BE2C (cell line): ENCODE measurements at regions not wholly inside any gene's neighbourhood (a gene's known extent, or its start where the extent isn't known, plus 50 kb on each side); places are given as distances from the start of the nearest gene placed in this dataset.

Experiments used
- DNase-seq: peaks from one replicate; pipeline ENCODE4 v3.0.0-alpha.2; 2020
- H3K27me3 ChIP-seq: fragments of 250-450 bp; sonication (Bioruptor Pico); 2 replicates; pipeline ENCODE4 v1.5.1; 2020; ENCODE audit warnings: mild to moderate bottlenecking
- H3K36me3 ChIP-seq: fragments of 250-450 bp; sonication (Bioruptor Pico); 2 replicates; pipeline ENCODE4 v1.5.1; 2020; ENCODE audit warnings: mild to moderate bottlenecking
- H3K4me1 ChIP-seq: fragments of 250-450 bp; sonication (Bioruptor Pico); 2 replicates; pipeline ENCODE4 v1.5.1; 2020
- H3K4me3 ChIP-seq: 2 replicates; pipeline ENCODE4 v1.5.1; 2011; ENCODE audit warnings: low read depth, low read length
- H3K9me3 ChIP-seq: fragments of 250-450 bp; sonication (Bioruptor Pico); 2 replicates; pipeline ENCODE4 v1.5.1; 2020
- CTCF ChIP-seq: IDR thresholded peaks from 2 replicates; pipeline ENCODE4 v1.5.1; 2012; ENCODE audit warnings: mild to moderate bottlenecking, low read depth, low read length

DNA sequence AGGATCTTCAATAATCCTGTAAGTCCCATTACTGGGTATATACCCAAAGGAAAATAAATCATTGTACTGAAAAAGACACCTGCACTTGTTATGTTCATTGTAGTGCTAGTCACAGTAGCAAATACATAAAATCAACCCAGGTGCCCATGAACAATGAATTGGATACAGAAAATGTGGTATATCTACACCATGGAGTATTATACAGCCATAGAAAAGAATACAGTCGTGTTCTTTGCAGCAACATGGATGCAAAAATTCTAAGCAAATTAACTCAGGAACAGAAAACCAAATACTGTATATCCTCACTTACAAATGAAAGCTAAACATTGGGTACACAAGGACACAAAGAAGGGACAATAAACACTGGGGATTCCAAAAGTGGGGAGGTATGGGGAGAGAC lies 100.8 kb upstream of the BMP2K start:
- H3K27me3 ChIP-seq = no peaks in the 10 kb centered on the region
- no peak for TF ChIP-seq CTCF
- no peak for DNase-seq
- no peaks in the 10 kb centered on the region for H3K9me3 ChIP-seq
- H3K4me3 ChIP-seq = no peak overlapping the region
- no peaks in the 10 kb centered on the region for H3K36me3 ChIP-seq
- no peaks in the 10 kb centered on the region for H3K4me1 ChIP-seq

DNA sequence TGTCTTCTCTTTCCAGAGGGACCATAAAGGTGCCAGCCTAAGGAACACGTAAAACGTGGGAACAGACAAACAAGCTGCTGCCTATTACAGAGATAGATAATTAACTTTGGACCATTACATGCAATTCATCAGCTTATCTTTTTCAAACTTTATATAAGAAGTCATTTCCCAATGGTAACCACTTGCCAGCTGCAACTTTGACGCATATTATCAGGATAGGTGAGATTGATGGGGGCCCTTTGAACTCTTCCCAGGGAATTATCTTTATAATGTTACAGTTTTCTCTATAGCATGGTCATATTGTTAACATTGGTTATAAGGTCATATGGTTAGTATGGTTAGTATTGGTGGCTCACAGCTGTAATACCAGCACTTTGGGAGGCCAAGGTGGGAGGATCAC lies 94.1 kb upstream of the BMP2K start:
- no peak for DNase-seq
- H3K27me3 ChIP-seq = no peaks in the 10 kb centered on the region
- no peaks in the 10 kb centered on the region for H3K9me3 ChIP-seq
- H3K4me3 ChIP-seq = no peak overlapping the region
- no peaks in the 10 kb centered on the region for H3K36me3 ChIP-seq
- H3K4me1 ChIP-seq = no peaks in the 10 kb centered on the region
- TF ChIP-seq CTCF = no peak

GRCh38 chr4:78683352-78683751 lies 92.8 kb upstream of the BMP2K start:
- no peak for TF ChIP-seq CTCF
- Histone ChIP-seq H3K9me3 (no peaks in the 10 kb centered on the region), H3K36me3 (no peaks in the 10 kb centered on the region), H3K4me1 (no peaks in the 10 kb centered on the region), H3K4me3 (no peak overlapping the region), H3K27me3 (no peaks in the 10 kb centered on the region)
- no peak for DNase-seq

GRCh38 chr4:78684325-78685079 lies 91.6 kb upstream of the BMP2K start:
- Histone ChIP-seq H3K36me3 (no peaks in the 10 kb centered on the region), H3K4me3 (no peak overlapping the region), H3K27me3 (no peaks in the 10 kb centered on the region), H3K9me3 (no peaks in the 10 kb centered on the region), H3K4me1 (no peaks in the 10 kb centered on the region)
- no peak for DNase-seq
- TF ChIP-seq CTCF = no peak

DNA sequence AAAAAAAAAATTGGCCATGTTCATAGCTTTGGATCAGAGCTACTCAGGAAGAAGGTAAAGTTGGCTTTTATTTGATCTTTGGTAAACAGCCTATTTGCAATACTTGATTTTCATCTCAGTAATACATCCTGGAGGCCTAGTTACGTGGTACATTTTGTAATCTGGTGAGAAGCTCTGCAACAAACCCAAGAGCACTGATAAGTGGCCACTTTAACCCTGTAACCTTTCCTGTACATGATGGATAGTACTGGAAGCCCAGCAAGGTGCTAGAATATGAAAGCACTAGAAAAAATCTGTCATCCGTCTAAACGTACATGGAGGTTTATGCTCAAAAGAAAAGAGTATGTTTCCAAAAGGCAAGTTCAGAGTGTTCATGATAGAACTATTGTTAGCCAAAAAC lies 88.3 kb upstream of the BMP2K start:
- TF ChIP-seq CTCF = no peak
- no peak for DNase-seq
- no peaks in the 10 kb centered on the region for H3K27me3 ChIP-seq
- peaks cover 13% of the 10 kb centered on the region for H3K4me1 ChIP-seq
- no peaks in the 10 kb centered on the region for H3K36me3 ChIP-seq
- H3K9me3 ChIP-seq = no peaks in the 10 kb centered on the region
- no peak overlapping the region for H3K4me3 ChIP-seq

DNA sequence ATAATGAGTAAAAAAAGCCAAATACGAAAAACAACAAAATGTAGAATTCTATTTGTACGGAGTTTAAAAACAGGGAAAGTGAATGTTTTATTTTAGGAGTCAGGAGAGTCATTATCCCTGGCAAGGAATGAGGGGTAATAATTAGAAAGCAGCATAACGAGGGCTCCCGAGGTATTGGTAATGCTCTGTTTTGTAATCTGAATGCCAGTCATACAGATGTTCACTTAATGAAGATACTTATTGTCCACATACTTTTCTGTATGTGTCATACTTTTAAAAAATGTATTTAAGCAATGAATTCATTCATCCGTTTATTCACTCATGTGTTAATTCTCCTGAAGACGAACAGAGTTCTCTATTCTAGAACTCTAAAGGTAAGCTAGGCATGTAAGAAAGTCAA lies 87.8 kb upstream of the BMP2K start:
- H3K9me3 ChIP-seq = no peaks in the 10 kb centered on the region
- H3K4me3 ChIP-seq = no peak overlapping the region
- no peak for DNase-seq
- H3K4me1 ChIP-seq = peaks cover 16% of the 10 kb centered on the region
- H3K36me3 ChIP-seq = no peaks in the 10 kb centered on the region
- TF ChIP-seq CTCF = no peak
- no peaks in the 10 kb centered on the region for H3K27me3 ChIP-seq
